ENCODE measurements at regions not wholly inside any gene's neighbourhood (a gene's known extent, or its start where the extent isn't known, plus 50 kb on each side); places are given as distances from the start of the nearest gene placed in this dataset.

DNA sequence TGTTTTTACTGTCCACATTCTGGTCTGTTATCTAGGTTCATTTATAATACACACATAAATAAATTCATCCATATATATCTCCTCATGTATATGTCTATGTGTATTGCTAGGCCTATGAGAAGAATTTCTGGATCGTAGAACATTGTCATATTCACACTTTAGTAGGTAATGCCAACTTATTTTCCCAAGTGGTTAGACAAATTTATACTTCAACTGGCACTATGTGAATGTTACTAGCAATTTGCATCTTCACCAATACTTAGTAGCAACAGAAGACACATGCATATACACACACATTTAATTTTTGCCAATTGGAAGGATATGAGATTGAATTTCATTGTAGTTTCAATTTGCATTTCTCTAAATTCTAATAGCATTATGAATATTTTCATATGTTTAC is 365.1 kb downstream of the FSCB start:
- CTCF ChIA-PET: no interaction called here
- 13% methylated on average over 1 of the region's 1 CpG for WGBS (ENCODE audit: low lambda C conversion rate)
- no peaks in the 10 kb centered on the region for H3K27me3 ChIP-seq (ENCODE audit: insufficient read depth)

DNA sequence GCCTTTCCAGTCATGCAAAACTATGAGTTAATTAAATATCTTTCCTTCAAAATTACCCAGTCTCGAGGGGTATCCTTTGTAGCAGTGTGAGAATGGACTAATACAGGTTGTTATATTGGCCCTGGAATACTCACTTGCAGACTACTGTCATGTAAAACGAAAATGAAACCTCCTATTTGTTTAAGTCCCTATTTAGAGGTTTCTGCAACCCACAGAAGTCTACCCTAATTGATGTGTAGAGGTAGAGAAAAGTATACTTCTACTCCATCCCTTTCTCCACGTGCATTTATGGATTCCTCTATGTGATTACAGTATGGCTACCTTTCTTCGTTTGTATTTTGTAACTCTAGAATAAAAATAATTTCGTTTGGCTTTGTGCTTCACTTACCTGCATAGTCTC is 371.1 kb downstream of the FSCB start:
- H3K4me3 ChIP-seq (ENCODE audit: low read depth in 2 of 2, low read length in 1 of 2): no peak overlapping the region; a peak in 1 of 4 replicates
- no peaks in the 10 kb centered on the region for H3K9me2 ChIP-seq
- H3K27ac ChIP-seq (ENCODE audit: low read depth in 2 of 2, low read length in 1 of 2): no peak overlapping the region
- ChIA-PET POLR2A (no interaction called here), CTCF (no interaction called here)
- no peaks in the 10 kb centered on the region for H3K36me3 ChIP-seq (replicated peaks in 1 of 2; ENCODE audit: control insufficient read depth in 1 of 2, insufficient read depth in 2 of 2, low read length in 1 of 2)
- TF ChIP-seq GATA2 (CRISPR knock-in tag; IDR thresholded peaks at IDR 0.05): no peak
- no peak for TF ChIP-seq SMC3 (IDR thresholded peaks at IDR 0.05; ENCODE audit: low read depth, low read length)
- TF ChIP-seq NFIC (IDR thresholded peaks at IDR 0.05; ENCODE audit: borderline replicate concordance): no peak
- no peak for TF ChIP-seq RXRA (IDR thresholded peaks at IDR 0.05; ENCODE audit: borderline replicate concordance, low read depth)
- TF ChIP-seq, protein P1, sequence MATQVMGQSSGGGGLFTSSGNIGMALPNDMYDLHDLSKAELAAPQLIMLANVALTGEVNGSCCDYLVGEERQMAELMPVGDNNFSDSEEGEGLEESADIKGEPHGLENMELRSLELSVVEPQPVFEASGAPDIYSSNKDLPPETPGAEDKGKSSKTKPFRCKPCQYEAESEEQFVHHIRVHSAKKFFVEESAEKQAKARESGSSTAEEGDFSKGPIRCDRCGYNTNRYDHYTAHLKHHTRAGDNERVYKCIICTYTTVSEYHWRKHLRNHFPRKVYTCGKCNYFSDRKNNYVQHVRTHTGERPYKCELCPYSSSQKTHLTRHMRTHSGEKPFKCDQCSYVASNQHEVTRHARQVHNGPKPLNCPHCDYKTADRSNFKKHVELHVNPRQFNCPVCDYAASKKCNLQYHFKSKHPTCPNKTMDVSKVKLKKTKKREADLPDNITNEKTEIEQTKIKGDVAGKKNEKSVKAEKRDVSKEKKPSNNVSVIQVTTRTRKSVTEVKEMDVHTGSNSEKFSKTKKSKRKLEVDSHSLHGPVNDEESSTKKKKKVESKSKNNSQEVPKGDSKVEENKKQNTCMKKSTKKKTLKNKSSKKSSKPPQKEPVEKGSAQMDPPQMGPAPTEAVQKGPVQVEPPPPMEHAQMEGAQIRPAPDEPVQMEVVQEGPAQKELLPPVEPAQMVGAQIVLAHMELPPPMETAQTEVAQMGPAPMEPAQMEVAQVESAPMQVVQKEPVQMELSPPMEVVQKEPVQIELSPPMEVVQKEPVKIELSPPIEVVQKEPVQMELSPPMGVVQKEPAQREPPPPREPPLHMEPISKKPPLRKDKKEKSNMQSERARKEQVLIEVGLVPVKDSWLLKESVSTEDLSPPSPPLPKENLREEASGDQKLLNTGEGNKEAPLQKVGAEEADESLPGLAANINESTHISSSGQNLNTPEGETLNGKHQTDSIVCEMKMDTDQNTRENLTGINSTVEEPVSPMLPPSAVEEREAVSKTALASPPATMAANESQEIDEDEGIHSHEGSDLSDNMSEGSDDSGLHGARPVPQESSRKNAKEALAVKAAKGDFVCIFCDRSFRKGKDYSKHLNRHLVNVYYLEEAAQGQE (IDR thresholded peaks at IDR 0.05; ENCODE audit: low read depth, low read length): no peak
- no peak for TF ChIP-seq NRF1 (IDR thresholded peaks at IDR 0.05; ENCODE audit: low read depth, low read length)
- TF ChIP-seq, protein P2, sequence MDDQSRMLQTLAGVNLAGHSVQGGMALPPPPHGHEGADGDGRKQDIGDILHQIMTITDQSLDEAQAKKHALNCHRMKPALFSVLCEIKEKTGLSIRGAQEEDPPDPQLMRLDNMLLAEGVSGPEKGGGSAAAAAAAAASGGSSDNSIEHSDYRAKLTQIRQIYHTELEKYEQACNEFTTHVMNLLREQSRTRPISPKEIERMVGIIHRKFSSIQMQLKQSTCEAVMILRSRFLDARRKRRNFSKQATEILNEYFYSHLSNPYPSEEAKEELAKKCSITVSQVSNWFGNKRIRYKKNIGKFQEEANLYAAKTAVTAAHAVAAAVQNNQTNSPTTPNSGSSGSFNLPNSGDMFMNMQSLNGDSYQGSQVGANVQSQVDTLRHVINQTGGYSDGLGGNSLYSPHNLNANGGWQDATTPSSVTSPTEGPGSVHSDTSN (IDR thresholded peaks at IDR 0.05): no peak
- TF ChIP-seq JUND (IDR thresholded peaks at IDR 0.05): no peak
- no peak for TF ChIP-seq GABPA (IDR thresholded peaks at IDR 0.05; ENCODE audit: low read depth)
- TF ChIP-seq SIN3A (IDR thresholded peaks at IDR 0.05; ENCODE audit: borderline replicate concordance, low read depth, low read length): no peak
- no peak for TF ChIP-seq RFX5 (IDR thresholded peaks at IDR 0.05; ENCODE audit: low read length)
- TF ChIP-seq, protein P3, sequence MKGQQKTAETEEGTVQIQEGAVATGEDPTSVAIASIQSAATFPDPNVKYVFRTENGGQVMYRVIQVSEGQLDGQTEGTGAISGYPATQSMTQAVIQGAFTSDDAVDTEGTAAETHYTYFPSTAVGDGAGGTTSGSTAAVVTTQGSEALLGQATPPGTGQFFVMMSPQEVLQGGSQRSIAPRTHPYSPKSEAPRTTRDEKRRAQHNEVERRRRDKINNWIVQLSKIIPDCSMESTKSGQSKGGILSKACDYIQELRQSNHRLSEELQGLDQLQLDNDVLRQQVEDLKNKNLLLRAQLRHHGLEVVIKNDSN (IDR thresholded peaks at IDR 0.05; ENCODE audit: borderline replicate concordance, low read depth): no peak
- TF ChIP-seq TCF12 (IDR thresholded peaks at IDR 0.05): no peak
- TF ChIP-seq ELF1 (IDR thresholded peaks at IDR 0.05): no peak
- no peak for TF ChIP-seq RCOR1 (IDR thresholded peaks at IDR 0.05; ENCODE audit: low read length)
- TF ChIP-seq FOXJ3 (CRISPR knock-in tag; IDR thresholded peaks at IDR 0.05): no peak
- no peak for TF ChIP-seq CHD2 (IDR thresholded peaks at IDR 0.05; ENCODE audit: low read length, partially characterized antibody)
- H3K9me3 ChIP-seq: no peaks in the 10 kb centered on the region
- H3F3A ChIP-seq (replicated peaks; ENCODE audit: insufficient read depth): no peaks in the 10 kb centered on the region
- no peak overlapping the region for H3K4me2 ChIP-seq
- no peaks in the 10 kb centered on the region for H3K79me2 ChIP-seq (ENCODE audit: insufficient read depth)
- H4K20me1 ChIP-seq (ENCODE audit: insufficient read depth): no peaks in the 10 kb centered on the region
- H3K4me1 ChIP-seq (ENCODE audit: control insufficient read depth in 1 of 2, insufficient read depth in 2 of 2, low read depth in 1 of 2, low read length in 1 of 2): no peaks in the 10 kb centered on the region
- H2AFZ ChIP-seq (ENCODE audit: low read depth): no peak overlapping the region
- H3K9ac ChIP-seq: no peak overlapping the region
- DNase-seq: no peak
- 0% methylated on average over 5 of the region's 5 CpGs for WGBS (ENCODE audit: low lambda C conversion rate)
- H3K27me3 ChIP-seq (ENCODE audit: insufficient read depth): no peaks in the 10 kb centered on the region

More for the DNA sequence above, 365.1 kb downstream of the FSCB start:
- TF ChIP-seq FOSL2 (IDR thresholded peaks at IDR 0.05; ENCODE audit: borderline replicate concordance, low read depth): no peak
- Histone ChIP-seq H3K9me3 (no peaks in the 10 kb centered on the region), H3K27ac (ENCODE audit: low read depth in 2 of 2, low read length in 1 of 2) (no peak overlapping the region), H3K9me2 (no peaks in the 10 kb centered on the region), H2AFZ (ENCODE audit: low read depth) (no peak overlapping the region), H4K20me1 (ENCODE audit: insufficient read depth) (no peaks in the 10 kb centered on the region), H3F3A (replicated peaks; ENCODE audit: insufficient read depth) (no peaks in the 10 kb centered on the region), H3K4me3 (ENCODE audit: low read depth in 2 of 2, low read length in 1 of 2) (no peak overlapping the region), H3K4me1 (ENCODE audit: control insufficient read depth in 1 of 2, insufficient read depth in 2 of 2, low read depth in 1 of 2, low read length in 1 of 2) (no peaks in the 10 kb centered on the region), H3K79me2 (ENCODE audit: insufficient read depth) (no peaks in the 10 kb centered on the region), H3K4me2 (no peak overlapping the region), H3K9ac (no peak overlapping the region), H3K36me3 (replicated peaks in 1 of 2; ENCODE audit: control insufficient read depth in 1 of 2, insufficient read depth in 2 of 2, low read length in 1 of 2) (no peaks in the 10 kb centered on the region)
- no peak for DNase-seq
- POLR2A ChIA-PET: no interaction called here

Measured in SK-N-SH (cell line).